GM12872 (cell line): ENCODE measurements at regions not wholly inside any gene's neighbourhood (a gene's known extent, or its start where the extent isn't known, plus 50 kb on each side); places are given as distances from the start of the nearest gene placed in this dataset.

Experiments used
- CTCF ChIP-seq: IDR thresholded peaks from 3 replicates; pipeline ENCODE4 v1.5.1; 2011; ENCODE audit warnings: low read depth, mild to moderate bottlenecking, low read length, moderate library complexity; ENCODE audit not compliant: insufficient read depth

- TF ChIP-seq CTCF, result no peak
These were observed 931.2 kb downstream of the GATA3 start for GRCh38 chr10:8985651-8986050.

GRCh38 chr10:8986975-8987374 lies 932.5 kb downstream of the GATA3 start:
- TF ChIP-seq CTCF, result no peak

GRCh38 chr10:8987712-8988111 lies 933.2 kb downstream of the GATA3 start:
- no peak for TF ChIP-seq CTCF

GRCh38 chr10:8990280-8990987 lies 935.9 kb downstream of the GATA3 start:
- no peak for TF ChIP-seq CTCF

- no peak for TF ChIP-seq CTCF
These were observed 937.5 kb downstream of the GATA3 start for GRCh38 chr10:8992009-8992408.

- TF ChIP-seq CTCF, result no peak
These were observed 939.4 kb downstream of the GATA3 start for GRCh38 chr10:8993864-8994263.

GRCh38 chr10:8998751-8999150 lies 944.3 kb downstream of the GATA3 start:
- TF ChIP-seq CTCF, result no peak

- no peak for TF ChIP-seq CTCF
These were observed 948.6 kb downstream of the GATA3 start for GRCh38 chr10:9003122-9003521.
